ENCODE measurements at regions not wholly inside any gene's neighbourhood (a gene's known extent, or its start where the extent isn't known, plus 50 kb on each side); places are given as distances from the start of the nearest gene placed in this dataset.

DNA sequence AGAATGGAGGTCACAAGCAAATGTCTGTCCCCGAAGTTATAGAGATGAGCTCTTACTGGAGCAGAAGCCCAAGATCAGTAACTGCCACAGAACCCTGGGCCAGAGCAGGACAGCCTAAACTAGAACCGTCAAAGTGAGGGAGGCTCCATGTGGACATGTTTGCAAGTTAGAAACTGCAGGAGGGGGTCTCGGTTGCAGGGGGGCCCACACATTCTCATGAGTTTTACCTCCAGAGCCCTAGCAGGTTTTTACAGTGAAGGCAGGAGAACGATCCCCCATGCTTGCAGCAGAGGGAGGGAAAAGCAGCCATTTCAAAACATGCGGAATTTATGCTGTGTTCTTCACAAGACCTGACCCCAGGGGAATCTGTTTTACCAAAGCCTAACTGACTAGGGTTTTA is 133.5 kb upstream of the B3GAT1 start:
- no peak for FAIRE-seq

DNA sequence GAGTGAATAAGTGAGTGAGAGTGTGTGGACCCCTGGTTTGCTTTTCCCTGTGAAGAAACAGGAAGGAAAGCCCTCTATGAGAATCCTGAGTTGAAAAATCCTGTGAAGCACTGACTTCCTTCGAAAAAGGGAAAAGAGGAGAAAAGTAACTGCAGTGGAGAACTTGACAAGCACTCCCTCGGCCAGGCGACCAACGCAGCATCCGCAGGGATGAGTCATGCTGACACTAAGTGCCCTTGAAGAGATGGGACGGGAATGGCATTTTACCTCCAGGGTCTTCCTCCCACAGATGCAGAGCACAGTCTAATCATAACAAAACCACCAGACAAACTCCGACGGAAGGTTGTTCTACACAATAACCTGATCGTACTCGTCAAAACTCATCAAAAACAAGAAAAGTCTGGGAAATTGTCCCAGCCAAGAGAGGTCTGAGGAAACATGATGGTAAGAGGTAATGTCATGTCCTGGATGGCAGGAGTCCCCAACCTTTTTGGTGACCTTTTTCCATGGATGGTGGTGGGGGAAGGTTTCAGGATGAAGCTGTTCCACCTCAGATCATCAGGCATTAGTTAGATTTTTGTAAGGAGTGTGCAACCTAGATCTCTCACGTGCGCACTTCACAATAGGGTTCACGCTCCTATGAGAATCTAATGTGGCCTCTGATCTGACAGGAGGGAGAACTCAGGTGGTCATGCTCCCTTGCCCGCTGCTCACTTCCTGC is 132.2 kb upstream of the B3GAT1 start:
- Histone ChIP-seq H3K79me2 (ENCODE audit: insufficient read depth, low read length) (no peaks in the 10 kb centered on the region), H3K27me3 (ENCODE audit: insufficient read depth, low read length) (no peaks in the 10 kb centered on the region), H3K36me3 (ENCODE audit: insufficient read depth, low read length) (no peaks in the 10 kb centered on the region), H3K4me2 (ENCODE audit: low read length) (no peak overlapping the region), H3K27ac (ENCODE audit: low read depth, low read length) (no peak overlapping the region), H4K20me1 (ENCODE audit: insufficient read depth, low read length) (no peaks in the 10 kb centered on the region), H3K9me3 (ENCODE audit: insufficient read depth, low read depth, low read length) (no peaks in the 10 kb centered on the region), H3K9ac (ENCODE audit: low read length) (no peak overlapping the region), H3K4me3 (ENCODE audit: insufficient read depth, low read depth, low read length) (no peak overlapping the region), H2AFZ (ENCODE audit: low read depth, low read length) (no peak overlapping the region), H3K4me1 (ENCODE audit: insufficient read depth, low read length) (no peaks in the 10 kb centered on the region)
- Mint-ChIP-seq H3K27ac (ENCODE audit: unreplicated experiment) (no peak overlapping the region), H3K36me3 (ENCODE audit: low read depth, unreplicated experiment) (no peaks in the 10 kb centered on the region), H3K4me1 (ENCODE audit: low read depth, unreplicated experiment) (peaks cover 6% of the 10 kb centered on the region), H3K9me3 (ENCODE audit: unreplicated experiment) (peaks cover 11% of the 10 kb centered on the region), H3K4me3 (ENCODE audit: unreplicated experiment) (no peak overlapping the region), H3K27me3 (ENCODE audit: low read depth, unreplicated experiment) (peaks cover 29% of the 10 kb centered on the region)
- FAIRE-seq (no peak), DNase-seq (ENCODE audit: low read depth) (no peak)
- TF ChIP-seq, protein P1, sequence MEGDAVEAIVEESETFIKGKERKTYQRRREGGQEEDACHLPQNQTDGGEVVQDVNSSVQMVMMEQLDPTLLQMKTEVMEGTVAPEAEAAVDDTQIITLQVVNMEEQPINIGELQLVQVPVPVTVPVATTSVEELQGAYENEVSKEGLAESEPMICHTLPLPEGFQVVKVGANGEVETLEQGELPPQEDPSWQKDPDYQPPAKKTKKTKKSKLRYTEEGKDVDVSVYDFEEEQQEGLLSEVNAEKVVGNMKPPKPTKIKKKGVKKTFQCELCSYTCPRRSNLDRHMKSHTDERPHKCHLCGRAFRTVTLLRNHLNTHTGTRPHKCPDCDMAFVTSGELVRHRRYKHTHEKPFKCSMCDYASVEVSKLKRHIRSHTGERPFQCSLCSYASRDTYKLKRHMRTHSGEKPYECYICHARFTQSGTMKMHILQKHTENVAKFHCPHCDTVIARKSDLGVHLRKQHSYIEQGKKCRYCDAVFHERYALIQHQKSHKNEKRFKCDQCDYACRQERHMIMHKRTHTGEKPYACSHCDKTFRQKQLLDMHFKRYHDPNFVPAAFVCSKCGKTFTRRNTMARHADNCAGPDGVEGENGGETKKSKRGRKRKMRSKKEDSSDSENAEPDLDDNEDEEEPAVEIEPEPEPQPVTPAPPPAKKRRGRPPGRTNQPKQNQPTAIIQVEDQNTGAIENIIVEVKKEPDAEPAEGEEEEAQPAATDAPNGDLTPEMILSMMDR (IDR thresholded peaks at IDR 0.05; ENCODE audit: insufficient read depth, low read depth, low read length), result no peak
- TF ChIP-seq EZH2 (IDR thresholded peaks at IDR 0.05; ENCODE audit: insufficient read depth, low read length), result no peak

More for the DNA sequence above, 133.5 kb upstream of the B3GAT1 start:
- H3K36me3 Mint-ChIP-seq (ENCODE audit: low read depth, unreplicated experiment), result peaks cover 2% of the 10 kb centered on the region
- DNase-seq (ENCODE audit: low read depth), result no peak
- TF ChIP-seq, protein P1 (IDR thresholded peaks at IDR 0.05; ENCODE audit: insufficient read depth, low read depth, low read length), result no peak
- no peak for TF ChIP-seq EZH2 (IDR thresholded peaks at IDR 0.05; ENCODE audit: insufficient read depth, low read length)
- Histone ChIP-seq H3K9ac (ENCODE audit: low read length) (no peak overlapping the region), H3K4me1 (ENCODE audit: insufficient read depth, low read length) (no peaks in the 10 kb centered on the region), H3K4me2 (ENCODE audit: low read length) (no peak overlapping the region), H4K20me1 (ENCODE audit: insufficient read depth, low read length) (no peaks in the 10 kb centered on the region), H3K9me3 (ENCODE audit: insufficient read depth, low read depth, low read length) (no peaks in the 10 kb centered on the region), H3K27ac (ENCODE audit: low read depth, low read length) (no peak overlapping the region), H3K4me3 (ENCODE audit: insufficient read depth, low read depth, low read length) (no peak overlapping the region), H3K36me3 (ENCODE audit: insufficient read depth, low read length) (no peaks in the 10 kb centered on the region), H3K79me2 (ENCODE audit: insufficient read depth, low read length) (no peaks in the 10 kb centered on the region), H2AFZ (ENCODE audit: low read depth, low read length) (no peak overlapping the region), H3K27me3 (ENCODE audit: insufficient read depth, low read length) (no peaks in the 10 kb centered on the region)
- H3K4me1 Mint-ChIP-seq (ENCODE audit: low read depth, unreplicated experiment), result peaks cover 6% of the 10 kb centered on the region
- H3K27ac Mint-ChIP-seq (ENCODE audit: unreplicated experiment), result no peak overlapping the region
- peaks cover 12% of the 10 kb centered on the region for H3K9me3 Mint-ChIP-seq (ENCODE audit: unreplicated experiment)
- peaks cover 24% of the 10 kb centered on the region for H3K27me3 Mint-ChIP-seq (ENCODE audit: low read depth, unreplicated experiment)
- no peak overlapping the region for H3K4me3 Mint-ChIP-seq (ENCODE audit: unreplicated experiment)

DNA sequence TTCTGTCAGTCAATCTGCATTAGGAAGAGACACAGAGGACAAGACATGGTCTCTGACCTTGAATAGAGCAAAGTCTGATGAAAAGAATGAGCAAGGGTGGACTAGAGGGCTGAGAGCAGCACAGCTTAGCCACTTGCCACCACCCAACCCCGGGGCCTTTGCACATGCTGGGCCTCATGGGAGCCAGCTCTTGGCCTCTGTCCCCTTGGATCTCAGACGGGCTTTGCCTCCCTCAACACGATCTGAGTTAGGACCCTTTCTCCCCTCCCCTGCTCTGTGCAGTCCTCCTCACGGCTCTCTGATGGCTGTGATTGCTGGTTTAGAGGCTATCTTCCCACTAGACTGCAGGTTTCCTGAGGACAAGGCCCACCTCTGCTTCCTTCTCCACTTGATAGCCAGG is 131.6 kb upstream of the B3GAT1 start:
- H3K4me2 ChIP-seq (ENCODE audit: low read length), result no peak overlapping the region
- H3K9me3 Mint-ChIP-seq (ENCODE audit: unreplicated experiment), result peaks cover 11% of the 10 kb centered on the region
- no peaks in the 10 kb centered on the region for H3K4me1 ChIP-seq (ENCODE audit: insufficient read depth, low read length)
- H3K9me3 ChIP-seq (ENCODE audit: insufficient read depth, low read depth, low read length), result no peaks in the 10 kb centered on the region
- H2AFZ ChIP-seq (ENCODE audit: low read depth, low read length), result no peak overlapping the region
- no peaks in the 10 kb centered on the region for H3K36me3 Mint-ChIP-seq (ENCODE audit: low read depth, unreplicated experiment)
- FAIRE-seq, result no peak
- H3K27ac ChIP-seq (ENCODE audit: low read depth, low read length), result no peak overlapping the region
- TF ChIP-seq EZH2 (IDR thresholded peaks at IDR 0.05; ENCODE audit: insufficient read depth, low read length), result no peak
- TF ChIP-seq, protein P1 (IDR thresholded peaks at IDR 0.05; ENCODE audit: insufficient read depth, low read depth, low read length), result no peak
- DNase-seq (ENCODE audit: low read depth), result no peak
- H3K4me1 Mint-ChIP-seq (ENCODE audit: low read depth, unreplicated experiment), result peaks cover 6% of the 10 kb centered on the region
- H4K20me1 ChIP-seq (ENCODE audit: insufficient read depth, low read length), result no peaks in the 10 kb centered on the region
- H3K27me3 ChIP-seq (ENCODE audit: insufficient read depth, low read length), result no peaks in the 10 kb centered on the region
- no peak overlapping the region for H3K27ac Mint-ChIP-seq (ENCODE audit: unreplicated experiment)
- no peak overlapping the region for H3K4me3 ChIP-seq (ENCODE audit: insufficient read depth, low read depth, low read length)
- H3K9ac ChIP-seq (ENCODE audit: low read length), result no peak overlapping the region
- no peak overlapping the region for H3K4me3 Mint-ChIP-seq (ENCODE audit: unreplicated experiment)
- H3K79me2 ChIP-seq (ENCODE audit: insufficient read depth, low read length), result no peaks in the 10 kb centered on the region
- H3K27me3 Mint-ChIP-seq (ENCODE audit: low read depth, unreplicated experiment), result peaks cover 34% of the 10 kb centered on the region
- no peaks in the 10 kb centered on the region for H3K36me3 ChIP-seq (ENCODE audit: insufficient read depth, low read length)

Measured in astrocyte (in vitro differentiated cells and primary cell).